SU-DHL-6 (cell line): ENCODE measurements at regions not wholly inside any gene's neighbourhood (a gene's known extent, or its start where the extent isn't known, plus 50 kb on each side); places are given as distances from the start of the nearest gene placed in this dataset.

ENCODE experiments used
- CTCF ChIP-seq: fragments of 200-600 bp; sonication (generic); IDR thresholded peaks from one replicate; pipeline ENCODE4 v1.5.1; 2017; ENCODE audit warnings: antibody characterized with exemption, mild to moderate bottlenecking, low read length, moderate library complexity; ENCODE audit not compliant: insufficient read depth, poor library complexity, severe bottlenecking
- EZH2phosphoT487 ChIP-seq: fragments of 200-600 bp; sonication (generic), shearing (Covaris generic); conservative IDR thresholded peaks from 2 replicates; pipeline ENCODE4 v1.6.1; 2018; ENCODE audit warnings: mild to moderate bottlenecking, antibody characterized with exemption, low read length, moderate library complexity, mixed read lengths

GRCh38 chr6:145274083-145274482, 461.2 kb downstream of the EPM2A start:
- TF ChIP-seq EZH2phosphoT487 (no peak), CTCF (no peak)
